Ovary (tissue), 3 donors: ENCODE measurements at regions not wholly inside any gene's neighbourhood (a gene's known extent, or its start where the extent isn't known, plus 50 kb on each side); places are given as distances from the start of the nearest gene placed in this dataset.

Experiments used
- EP300 ChIP-seq: sonication (generic); formaldehyde crosslinking; IDR thresholded peaks from one replicate; pipeline ENCODE4 v1.6.1; 2017; ENCODE audit warnings: antibody characterized with exemption
- POLR2A ChIP-seq: fragments of 450-650 bp; IDR thresholded peaks from one replicate; pipeline ENCODE4 v1.6.1; 2017; ENCODE audit warnings: antibody characterized with exemption, mild to moderate bottlenecking, moderate library complexity
- TF ChIP-seq, protein P1 (sequence below), 3 donors: fragments of 450-650 bp in 2 of 3; fragments of 200-600 bp in 1 of 3; IDR thresholded peaks; one replicate each; pipeline versions ENCODE4 v1.5.1 to v1.8.0; 2016 to 2022; ENCODE audit warnings: antibody characterized with exemption in 3 of 3, mild to moderate bottlenecking in 1 of 3
- donor health status: DM: no; HTN: no; CAD: no.

GRCh38 chr6:74607468-74607867 lies 598.4 kb downstream of the COL12A1 start:
- TF ChIP-seq, protein P1, sequence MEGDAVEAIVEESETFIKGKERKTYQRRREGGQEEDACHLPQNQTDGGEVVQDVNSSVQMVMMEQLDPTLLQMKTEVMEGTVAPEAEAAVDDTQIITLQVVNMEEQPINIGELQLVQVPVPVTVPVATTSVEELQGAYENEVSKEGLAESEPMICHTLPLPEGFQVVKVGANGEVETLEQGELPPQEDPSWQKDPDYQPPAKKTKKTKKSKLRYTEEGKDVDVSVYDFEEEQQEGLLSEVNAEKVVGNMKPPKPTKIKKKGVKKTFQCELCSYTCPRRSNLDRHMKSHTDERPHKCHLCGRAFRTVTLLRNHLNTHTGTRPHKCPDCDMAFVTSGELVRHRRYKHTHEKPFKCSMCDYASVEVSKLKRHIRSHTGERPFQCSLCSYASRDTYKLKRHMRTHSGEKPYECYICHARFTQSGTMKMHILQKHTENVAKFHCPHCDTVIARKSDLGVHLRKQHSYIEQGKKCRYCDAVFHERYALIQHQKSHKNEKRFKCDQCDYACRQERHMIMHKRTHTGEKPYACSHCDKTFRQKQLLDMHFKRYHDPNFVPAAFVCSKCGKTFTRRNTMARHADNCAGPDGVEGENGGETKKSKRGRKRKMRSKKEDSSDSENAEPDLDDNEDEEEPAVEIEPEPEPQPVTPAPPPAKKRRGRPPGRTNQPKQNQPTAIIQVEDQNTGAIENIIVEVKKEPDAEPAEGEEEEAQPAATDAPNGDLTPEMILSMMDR (IDR thresholded peaks at IDR 0.05) = no peak
- TF ChIP-seq POLR2A (no peak), EP300 (no peak)
